ENCODE measurements at regions not wholly inside any gene's neighbourhood (a gene's known extent, or its start where the extent isn't known, plus 50 kb on each side); places are given as distances from the start of the nearest gene placed in this dataset.

GRCh38 chr4:133452678-133453077 lies 303.6 kb downstream of the PCDH10 start:
- no peak overlapping the region for H3K4me3 ChIP-seq
- no peaks in the 10 kb centered on the region for H3K4me1 ChIP-seq (ENCODE audit: control insufficient read depth in 1 of 2, low read depth in 2 of 2)
- ATAC-seq (ENCODE audit: insufficient number of reproducible peaks, low FRiP score, low read depth) (no peak), DNase-seq (ENCODE audit: low spot score) (no peak)
- H3K9me3 ChIP-seq: no peaks in the 10 kb centered on the region
- no peak for TF ChIP-seq CTCF (IDR thresholded peaks at IDR 0.05)
- no peak overlapping the region for H3K27ac ChIP-seq
- H3K36me3 ChIP-seq: no peaks in the 10 kb centered on the region
- no peaks in the 10 kb centered on the region for H3K27me3 ChIP-seq (replicated peaks; ENCODE audit: insufficient read depth)

GRCh38 chr4:133450813-133451212 lies 301.7 kb downstream of the PCDH10 start:
- ATAC-seq (ENCODE audit: insufficient number of reproducible peaks, low FRiP score, low read depth): no peak

GRCh38 chr4:133440404-133440803 lies 291.3 kb downstream of the PCDH10 start:
- Histone ChIP-seq H3K27me3 (replicated peaks; ENCODE audit: insufficient read depth) (no peaks in the 10 kb centered on the region), H3K27ac (no peak overlapping the region), H3K4me3 (no peak overlapping the region), H3K4me1 (ENCODE audit: control insufficient read depth in 1 of 2, low read depth in 2 of 2) (no peaks in the 10 kb centered on the region), H3K9me3 (no peaks in the 10 kb centered on the region), H3K36me3 (no peaks in the 10 kb centered on the region)
- no peak for TF ChIP-seq CTCF (IDR thresholded peaks at IDR 0.05)
- ATAC-seq (ENCODE audit: insufficient number of reproducible peaks, low FRiP score, low read depth) (no peak), DNase-seq (ENCODE audit: low spot score) (no peak)

More at GRCh38 chr4:133450813-133451212, 301.7 kb downstream of the PCDH10 start:
- no peak for TF ChIP-seq CTCF (IDR thresholded peaks at IDR 0.05)
- no peak overlapping the region for H3K4me3 ChIP-seq
- H3K27ac ChIP-seq: no peak overlapping the region
- H3K4me1 ChIP-seq (ENCODE audit: control insufficient read depth in 1 of 2, low read depth in 2 of 2): peaks cover 0 to 4% of the 10 kb centered on the region in 2 donors
- H3K27me3 ChIP-seq (replicated peaks; ENCODE audit: insufficient read depth): no peaks in the 10 kb centered on the region
- H3K36me3 ChIP-seq: no peaks in the 10 kb centered on the region
- H3K9me3 ChIP-seq: no peaks in the 10 kb centered on the region
- no peak for DNase-seq (ENCODE audit: low spot score)

- Histone ChIP-seq H3K9me3 (no peaks in the 10 kb centered on the region), H3K4me1 (ENCODE audit: control insufficient read depth in 1 of 2, low read depth in 2 of 2) (no peaks in the 10 kb centered on the region), H3K27me3 (replicated peaks; ENCODE audit: insufficient read depth) (no peaks in the 10 kb centered on the region), H3K36me3 (no peaks in the 10 kb centered on the region), H3K27ac (no peak overlapping the region), H3K4me3 (no peak overlapping the region)
- TF ChIP-seq CTCF (IDR thresholded peaks at IDR 0.05): no peak
- DNase-seq (ENCODE audit: low spot score) (no peak), ATAC-seq (ENCODE audit: insufficient number of reproducible peaks, low FRiP score, low read depth) (no peak)
Observed at GRCh38 chr4:133439830-133440229, 290.7 kb downstream of the PCDH10 start.

GRCh38 chr4:133424605-133425004 lies 275.5 kb downstream of the PCDH10 start:
- no peak overlapping the region for H3K27ac ChIP-seq
- H3K4me3 ChIP-seq: no peak overlapping the region
- no peaks in the 10 kb centered on the region for H3K27me3 ChIP-seq (replicated peaks; ENCODE audit: insufficient read depth)
- no peaks in the 10 kb centered on the region for H3K4me1 ChIP-seq (ENCODE audit: control insufficient read depth in 1 of 2, low read depth in 2 of 2)
- ATAC-seq (ENCODE audit: insufficient number of reproducible peaks, low FRiP score, low read depth): no peak
- H3K9me3 ChIP-seq: no peaks in the 10 kb centered on the region
- DNase-seq (ENCODE audit: low spot score): no peak
- no peak for TF ChIP-seq CTCF (IDR thresholded peaks at IDR 0.05)
- no peaks in the 10 kb centered on the region for H3K36me3 ChIP-seq

Measured in thoracic aorta (tissue), 2 donors.